ENCODE measurements at regions not wholly inside any gene's neighbourhood (a gene's known extent, or its start where the extent isn't known, plus 50 kb on each side); places are given as distances from the start of the nearest gene placed in this dataset.
A peak's percentile ranks its signal among the peaks of the same experiment; 100 is the strongest.

DNA sequence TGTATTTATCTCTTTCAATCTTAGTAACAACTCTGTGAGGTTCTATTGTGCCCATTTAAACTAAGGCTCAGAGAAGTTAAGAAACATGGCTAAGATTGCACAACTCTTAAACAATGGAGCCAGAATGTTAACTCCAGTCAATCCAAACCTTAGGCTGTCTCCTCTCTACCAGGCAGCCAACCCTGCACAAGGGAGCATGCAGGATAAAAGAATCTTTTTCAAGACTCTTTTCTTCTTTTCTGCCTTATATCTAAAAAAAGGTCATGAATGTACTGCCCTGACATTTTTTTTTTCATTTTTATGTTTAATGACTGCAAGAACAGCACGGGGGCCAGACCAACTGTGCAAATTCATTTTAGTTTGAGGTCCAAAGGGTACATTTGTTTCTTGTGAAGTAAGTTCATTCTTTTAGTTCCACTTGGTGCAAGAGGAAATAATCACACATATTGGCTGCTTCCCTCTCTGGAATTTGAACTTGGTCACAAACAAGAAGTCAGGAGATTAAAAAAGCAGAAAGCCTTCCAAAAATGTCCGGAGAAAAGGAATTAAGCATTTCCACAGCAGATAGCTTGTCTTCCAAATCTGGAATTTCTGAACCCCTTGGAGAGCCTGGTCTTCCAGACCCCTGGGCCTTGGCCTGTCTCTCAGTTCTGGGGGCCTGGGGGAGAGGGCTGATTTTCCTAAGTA, 96.0 kb upstream of the RIOK3 start:
- no peaks in the 10 kb centered on the region for H3K9me3 Mint-ChIP-seq
- H3K4me3 Mint-ChIP-seq: no peak overlapping the region
- peaks cover 14% of the 10 kb centered on the region for H3K4me1 Mint-ChIP-seq
- no peaks in the 10 kb centered on the region for H3K27me3 Mint-ChIP-seq
- no peak overlapping the region for H3K27ac Mint-ChIP-seq
- H3K36me3 Mint-ChIP-seq (ENCODE audit: low read depth): peaks cover 14% of the 10 kb centered on the region
- no peak for ATAC-seq (replicated peaks)

DNA sequence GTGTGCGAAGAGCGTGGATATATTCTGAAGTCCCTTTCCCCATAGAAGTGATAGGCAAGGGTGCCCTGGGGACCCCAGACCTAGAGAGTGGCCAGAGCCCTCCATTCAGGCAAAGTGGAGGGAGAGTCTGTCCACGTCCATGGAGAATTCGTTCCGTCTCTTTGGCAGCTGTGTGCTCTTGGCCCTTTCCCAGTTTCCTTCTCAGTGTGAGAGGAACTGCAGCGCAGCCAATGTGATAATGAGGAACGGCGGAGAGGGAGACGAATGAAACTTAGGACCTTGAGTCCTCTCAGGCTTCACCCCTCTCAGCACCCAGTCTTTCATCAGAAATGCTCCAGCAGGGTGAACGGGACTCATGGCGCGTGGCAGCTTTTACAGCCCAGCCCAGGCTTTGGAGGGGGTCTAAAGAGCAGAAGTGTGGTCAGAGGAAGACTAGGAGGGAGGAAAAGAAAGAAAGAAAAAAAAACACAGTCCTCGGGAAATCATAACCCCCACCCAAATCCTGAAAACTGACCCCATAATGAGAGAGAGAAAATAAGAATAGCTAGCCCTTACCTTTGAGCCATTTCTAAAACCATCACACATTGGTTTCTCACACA, 95.0 kb upstream of the RIOK3 start:
- H3K27me3 Mint-ChIP-seq: no peaks in the 10 kb centered on the region
- ATAC-seq (replicated peaks): no peak
- peak overlapping the region; percentile 33 for H3K4me3 Mint-ChIP-seq
- H3K27ac Mint-ChIP-seq: no peak overlapping the region
- H3K9me3 Mint-ChIP-seq: no peaks in the 10 kb centered on the region
- peaks cover 5% of the 10 kb centered on the region for H3K36me3 Mint-ChIP-seq (ENCODE audit: low read depth)
- peaks cover 14% of the 10 kb centered on the region for H3K4me1 Mint-ChIP-seq

DNA sequence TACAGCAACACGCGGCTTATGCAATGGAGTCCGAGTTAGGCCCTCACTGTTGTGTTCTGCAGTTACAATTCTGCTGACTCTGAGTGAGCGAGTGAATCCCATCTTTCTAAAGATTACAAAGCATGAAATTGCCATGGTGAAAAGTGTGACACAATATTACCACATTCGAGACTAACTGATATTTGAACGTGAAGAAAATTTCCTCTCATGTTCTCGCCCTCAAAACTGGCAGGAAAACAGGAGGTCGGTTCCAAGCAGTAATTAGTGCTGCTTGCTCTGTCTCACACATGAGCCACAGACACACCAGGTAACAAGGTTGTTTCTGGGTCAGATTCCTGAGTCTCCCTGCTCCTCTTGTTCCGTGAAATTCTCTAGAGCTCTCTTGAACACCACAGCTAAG, 93.7 kb upstream of the RIOK3 start:
- no peaks in the 10 kb centered on the region for H3K9me3 Mint-ChIP-seq
- ATAC-seq (replicated peaks): no peak
- H3K27me3 Mint-ChIP-seq: no peaks in the 10 kb centered on the region
- no peak overlapping the region for H3K27ac Mint-ChIP-seq
- H3K36me3 Mint-ChIP-seq (ENCODE audit: low read depth): peaks cover 4% of the 10 kb centered on the region
- H3K4me3 Mint-ChIP-seq: no peak overlapping the region
- peaks cover 14% of the 10 kb centered on the region for H3K4me1 Mint-ChIP-seq

DNA sequence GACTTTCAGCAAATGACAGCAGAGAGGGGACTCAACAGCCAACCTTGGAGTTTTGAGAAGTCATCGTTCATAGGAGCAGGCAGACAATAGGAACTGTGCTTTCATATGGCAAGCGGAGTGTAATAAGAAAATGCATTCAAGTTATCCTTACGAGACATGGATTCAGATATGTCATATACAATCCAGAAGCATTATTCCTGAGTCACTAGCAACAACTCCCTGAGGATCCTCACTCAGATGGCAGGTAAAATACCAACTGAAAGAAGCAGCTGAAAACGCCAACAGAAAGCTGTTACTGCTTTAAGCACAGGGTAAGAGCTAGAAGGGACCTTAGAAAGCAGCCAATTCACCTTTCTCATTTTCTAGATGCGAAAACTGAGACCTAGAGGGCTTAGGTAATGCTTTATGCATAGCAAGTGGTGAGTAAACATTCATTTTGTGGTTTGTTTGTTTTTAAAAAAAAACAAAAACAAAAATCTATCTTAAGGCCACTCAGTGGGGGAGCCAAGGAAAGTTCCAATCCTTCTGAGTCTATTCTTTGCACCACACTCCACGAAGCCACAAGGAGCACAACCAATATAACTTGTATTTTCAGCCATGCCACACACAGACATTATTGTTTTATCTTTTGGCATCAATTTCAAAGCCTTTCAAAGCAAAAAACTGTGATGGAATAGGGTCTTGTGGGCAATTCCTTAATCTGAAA, 89.1 kb upstream of the RIOK3 start:
- Mint-ChIP-seq H3K4me1 (no peaks in the 10 kb centered on the region), H3K27me3 (no peaks in the 10 kb centered on the region), H3K27ac (no peak overlapping the region), H3K36me3 (ENCODE audit: low read depth) (no peaks in the 10 kb centered on the region), H3K4me3 (no peak overlapping the region), H3K9me3 (no peaks in the 10 kb centered on the region)
- ATAC-seq (replicated peaks): no peak

DNA sequence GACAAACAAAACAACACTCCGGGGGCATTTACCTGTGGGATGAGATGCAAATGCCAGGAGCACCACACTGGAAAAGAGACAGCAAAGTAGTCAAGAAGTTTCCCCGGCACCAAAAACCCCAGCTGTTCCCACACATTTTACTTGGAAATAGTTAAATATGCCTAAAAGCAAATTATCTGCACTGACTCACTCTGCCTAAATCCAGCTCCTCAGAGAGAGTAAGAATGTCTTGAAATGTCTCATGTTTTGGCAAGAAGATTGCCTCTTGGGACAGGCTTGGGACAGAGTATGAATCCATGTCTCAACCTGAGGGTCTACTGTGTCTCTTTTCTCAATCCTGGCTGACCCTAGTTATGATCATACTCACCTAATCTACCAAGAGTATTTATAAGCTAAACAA, 87.5 kb upstream of the RIOK3 start:
- Mint-ChIP-seq H3K4me1 (no peaks in the 10 kb centered on the region), H3K36me3 (ENCODE audit: low read depth) (no peaks in the 10 kb centered on the region), H3K27ac (no peak overlapping the region), H3K27me3 (no peaks in the 10 kb centered on the region), H3K9me3 (no peaks in the 10 kb centered on the region), H3K4me3 (no peak overlapping the region)
- ATAC-seq (replicated peaks): no peak

DNA sequence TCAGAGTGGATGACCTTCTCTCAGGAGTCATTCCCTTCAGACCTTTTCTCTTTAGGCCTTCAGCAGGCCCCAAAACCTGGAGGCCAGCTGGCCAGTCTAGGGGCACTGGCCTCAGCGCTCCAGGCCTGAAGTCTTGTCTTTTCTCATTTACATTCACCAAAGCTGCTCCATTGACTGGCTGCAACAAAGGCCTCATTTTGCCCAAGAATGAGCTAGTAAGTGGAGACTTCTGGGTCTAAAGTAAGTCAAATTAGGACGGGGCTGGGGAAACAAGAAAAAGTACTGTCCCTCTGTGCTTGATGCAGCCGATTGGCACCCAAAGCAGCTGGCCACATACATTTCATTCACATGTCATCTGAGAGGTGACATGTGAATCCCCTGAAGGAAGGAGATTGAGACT, 83.8 kb upstream of the RIOK3 start:
- Mint-ChIP-seq H3K27me3 (no peaks in the 10 kb centered on the region), H3K9me3 (no peaks in the 10 kb centered on the region), H3K27ac (no peak overlapping the region), H3K36me3 (ENCODE audit: low read depth) (no peaks in the 10 kb centered on the region), H3K4me1 (no peaks in the 10 kb centered on the region), H3K4me3 (no peak overlapping the region)
- ATAC-seq (replicated peaks): no peak

DNA sequence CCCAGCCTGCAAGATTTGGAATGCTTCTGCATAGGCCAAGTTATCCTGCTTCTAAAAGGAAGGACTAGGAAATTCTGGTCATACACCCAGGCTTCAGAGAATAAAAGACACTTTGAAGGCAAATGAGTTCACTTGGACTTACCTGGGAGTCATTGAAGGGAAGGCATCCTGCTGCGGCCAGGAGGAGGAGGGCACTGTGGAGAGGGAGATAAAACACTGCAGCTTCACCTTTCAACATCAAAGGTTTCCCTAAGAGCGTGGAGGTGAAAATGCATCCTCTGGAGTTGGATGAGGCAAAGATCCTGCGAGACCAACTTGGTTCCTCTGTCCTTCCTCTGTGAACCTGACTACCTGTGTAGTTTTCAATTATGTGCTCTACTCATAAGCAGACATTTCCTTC, 79.5 kb upstream of the RIOK3 start:
- Mint-ChIP-seq H3K4me1 (peaks cover 9% of the 10 kb centered on the region), H3K36me3 (ENCODE audit: low read depth) (no peaks in the 10 kb centered on the region), H3K27ac (no peak overlapping the region), H3K9me3 (no peaks in the 10 kb centered on the region), H3K27me3 (no peaks in the 10 kb centered on the region), H3K4me3 (no peak overlapping the region)
- ATAC-seq (replicated peaks): no peak

DNA sequence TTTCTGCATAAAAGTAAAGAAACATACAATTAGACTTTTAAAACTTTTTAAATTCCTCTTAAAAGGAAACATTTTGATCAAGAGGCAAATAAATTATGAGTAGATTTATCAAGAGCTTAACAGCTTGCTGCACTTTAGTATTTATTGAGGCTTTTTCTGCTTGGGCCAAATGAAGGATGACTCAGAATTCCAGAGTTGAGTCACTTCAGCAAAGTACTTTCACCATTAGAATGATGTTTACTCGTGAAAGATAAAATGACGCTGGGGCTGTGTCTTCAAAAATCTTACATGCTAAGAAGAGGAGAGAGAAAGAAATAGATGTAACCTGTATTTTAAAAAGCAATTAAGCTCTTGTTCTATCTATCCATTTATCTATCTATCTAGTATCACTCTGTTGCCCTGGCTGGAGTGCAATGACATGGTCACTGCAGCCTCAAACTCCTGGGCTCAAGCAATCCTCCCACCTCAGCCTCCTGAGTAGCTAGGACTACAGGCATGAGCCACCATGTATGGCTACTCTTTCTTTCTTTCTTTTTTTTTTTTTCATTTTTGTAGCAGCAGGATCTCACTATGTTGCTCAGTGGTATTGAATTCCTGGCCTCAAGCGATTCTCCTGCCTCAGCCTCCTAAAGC, 75.3 kb upstream of the RIOK3 start:
- H3K36me3 Mint-ChIP-seq (ENCODE audit: low read depth): no peaks in the 10 kb centered on the region
- peak overlapping the region; percentile 2 for H3K4me3 Mint-ChIP-seq
- H3K27me3 Mint-ChIP-seq: no peaks in the 10 kb centered on the region
- H3K27ac Mint-ChIP-seq: peak overlapping the region; percentile 25
- no peaks in the 10 kb centered on the region for H3K9me3 Mint-ChIP-seq
- peaks cover 9% of the 10 kb centered on the region for H3K4me1 Mint-ChIP-seq
- ATAC-seq (replicated peaks): peak; percentile 87

DNA sequence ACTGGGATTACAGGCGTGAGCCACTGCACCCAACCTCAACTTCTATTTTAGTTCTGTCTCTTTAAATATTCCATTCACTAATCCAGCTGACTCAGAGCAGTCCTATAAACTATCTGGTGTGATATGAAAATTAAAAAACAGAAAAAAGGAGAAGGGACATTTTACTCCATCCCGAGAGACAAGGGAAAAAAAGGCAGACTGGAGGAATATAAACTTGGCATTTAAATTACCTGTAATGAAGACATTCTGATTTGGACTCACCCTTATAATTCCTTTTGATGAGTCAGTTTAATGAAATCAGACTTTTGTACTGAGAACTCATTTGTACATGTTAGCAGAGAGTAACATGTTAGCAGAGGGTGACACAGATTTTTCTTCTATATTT, 74.8 kb upstream of the RIOK3 start:
- Mint-ChIP-seq H3K36me3 (ENCODE audit: low read depth) (no peaks in the 10 kb centered on the region), H3K4me1 (peaks cover 9% of the 10 kb centered on the region), H3K27ac (peak overlapping the region; percentile 25), H3K9me3 (no peaks in the 10 kb centered on the region), H3K27me3 (no peaks in the 10 kb centered on the region), H3K4me3 (no peak overlapping the region)
- ATAC-seq (replicated peaks): no peak

DNA sequence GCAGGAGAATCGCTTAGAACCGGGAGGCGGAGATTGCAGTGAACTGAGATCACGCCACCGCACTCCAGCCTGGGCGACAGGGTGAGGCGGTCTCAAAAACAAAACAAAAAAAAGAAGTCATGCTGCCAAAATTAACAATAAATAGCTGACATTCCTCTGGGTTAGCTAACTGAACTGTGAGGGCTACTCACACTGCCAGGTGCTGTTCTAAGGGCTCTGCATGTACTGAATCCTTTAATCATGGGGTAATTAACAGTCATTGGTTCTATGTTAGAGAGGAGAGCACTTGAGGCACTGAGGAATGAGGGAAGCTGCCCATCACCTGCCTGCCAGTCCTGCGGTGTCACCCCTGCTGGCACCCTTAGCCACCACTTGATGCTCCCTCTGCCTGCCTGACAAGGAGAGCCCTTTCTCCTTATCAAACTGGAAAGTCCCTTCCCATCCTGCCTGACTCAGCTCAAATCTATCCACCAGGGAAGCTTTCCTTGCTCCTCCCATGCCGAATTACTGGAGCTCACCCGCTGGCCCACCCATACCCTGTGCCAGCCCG, 73.0 kb upstream of the RIOK3 start:
- no peaks in the 10 kb centered on the region for H3K36me3 Mint-ChIP-seq (ENCODE audit: low read depth)
- H3K9me3 Mint-ChIP-seq: no peaks in the 10 kb centered on the region
- no peak overlapping the region for H3K4me3 Mint-ChIP-seq
- H3K27me3 Mint-ChIP-seq: no peaks in the 10 kb centered on the region
- peaks cover 9% of the 10 kb centered on the region for H3K4me1 Mint-ChIP-seq
- ATAC-seq (replicated peaks): no peak
- no peak overlapping the region for H3K27ac Mint-ChIP-seq

DNA sequence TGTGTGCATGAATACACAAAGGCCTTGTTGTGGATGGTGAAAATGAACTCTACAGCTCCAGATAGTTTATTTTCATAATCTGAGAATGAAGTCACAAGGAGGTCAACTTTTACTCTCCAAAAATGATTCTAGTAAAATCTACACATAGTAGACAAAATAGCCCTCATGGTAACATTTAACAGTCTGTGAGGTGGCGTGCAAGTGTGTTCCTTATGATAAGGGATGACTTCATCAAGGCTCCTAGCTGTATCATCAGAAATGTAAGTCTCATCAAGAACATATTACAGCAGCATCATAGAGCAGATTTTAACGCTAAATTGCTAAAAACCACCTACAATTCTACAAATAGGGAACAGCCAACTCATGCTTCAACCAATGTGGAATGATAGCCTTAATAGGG, 72.3 kb upstream of the RIOK3 start:
- no peaks in the 10 kb centered on the region for H3K9me3 Mint-ChIP-seq
- H3K27me3 Mint-ChIP-seq: no peaks in the 10 kb centered on the region
- no peak for ATAC-seq (replicated peaks)
- H3K36me3 Mint-ChIP-seq (ENCODE audit: low read depth): no peaks in the 10 kb centered on the region
- peaks cover 9% of the 10 kb centered on the region for H3K4me1 Mint-ChIP-seq
- H3K4me3 Mint-ChIP-seq: no peak overlapping the region
- no peak overlapping the region for H3K27ac Mint-ChIP-seq

DNA sequence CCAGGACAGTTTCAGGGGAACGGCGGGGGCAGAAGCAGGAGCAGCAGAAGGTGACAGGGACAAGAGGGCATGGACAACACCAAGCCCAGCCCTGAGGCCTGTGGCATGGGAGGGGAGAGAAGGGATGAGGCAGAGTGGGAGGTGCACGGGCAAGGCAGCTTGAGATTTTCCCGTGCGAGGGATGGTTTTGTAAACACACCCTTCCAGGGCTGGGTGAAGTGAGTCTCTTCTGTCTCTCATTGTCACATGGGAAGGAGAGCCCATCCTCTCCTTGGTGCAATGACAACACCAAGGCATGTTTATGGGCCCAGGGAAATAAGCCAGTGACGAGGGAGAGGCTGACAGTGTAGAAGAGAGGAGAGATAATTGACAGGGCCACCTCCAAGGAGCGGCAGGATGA, 69.6 kb upstream of the RIOK3 start:
- ATAC-seq (replicated peaks): no peak
- no peaks in the 10 kb centered on the region for H3K27me3 Mint-ChIP-seq
- H3K4me1 Mint-ChIP-seq: no peaks in the 10 kb centered on the region
- H3K9me3 Mint-ChIP-seq: no peaks in the 10 kb centered on the region
- no peaks in the 10 kb centered on the region for H3K36me3 Mint-ChIP-seq (ENCODE audit: low read depth)
- peak overlapping the region; percentile 34 for H3K27ac Mint-ChIP-seq
- H3K4me3 Mint-ChIP-seq: no peak overlapping the region

DNA sequence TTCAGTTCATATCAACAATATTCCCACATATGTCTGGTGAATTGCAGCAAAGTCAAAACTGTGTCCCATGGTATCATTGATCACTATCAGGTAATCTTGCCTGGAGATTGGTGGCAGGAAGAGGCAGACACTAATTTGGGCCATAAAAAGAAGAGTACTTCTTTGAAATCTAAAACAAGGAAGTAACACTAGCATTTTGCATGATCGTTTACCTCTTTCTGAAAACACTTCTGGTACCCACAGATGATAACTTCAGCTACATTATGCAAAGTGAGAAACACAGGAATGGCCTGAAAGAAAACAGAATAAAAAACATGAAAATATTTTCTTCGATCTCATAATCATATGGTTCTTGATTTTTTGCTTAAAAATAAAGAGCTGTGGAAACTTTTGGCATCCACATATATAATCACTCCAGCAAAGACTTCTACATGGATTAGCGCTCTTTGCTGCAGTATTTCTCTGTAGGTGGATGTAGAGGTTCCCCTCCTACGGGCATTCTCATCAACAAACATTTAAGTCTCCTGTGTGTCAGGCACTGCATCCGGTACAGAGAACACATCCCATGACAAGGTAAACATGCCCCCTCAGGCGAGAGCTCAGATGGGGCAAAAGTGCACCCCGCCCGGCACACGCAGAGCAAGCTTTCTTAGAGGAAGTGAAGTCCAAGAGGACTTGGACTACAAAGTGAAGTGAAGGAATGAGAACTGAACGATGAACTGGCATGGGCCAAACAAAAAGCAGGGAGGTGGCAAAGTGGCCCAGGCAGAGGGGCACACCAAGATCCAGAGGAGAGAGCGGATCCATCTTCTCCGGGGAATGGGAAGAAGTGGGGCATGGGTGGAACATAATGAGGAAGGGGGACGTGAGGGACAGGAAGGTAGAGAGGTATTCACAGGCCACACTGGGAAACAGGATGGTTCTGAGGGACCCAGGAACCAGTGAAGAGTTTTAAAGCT, 68.0 kb upstream of the RIOK3 start:
- ATAC-seq (replicated peaks): no peak
- Mint-ChIP-seq H3K9me3 (no peaks in the 10 kb centered on the region), H3K27ac (no peak overlapping the region), H3K4me1 (no peaks in the 10 kb centered on the region), H3K4me3 (no peak overlapping the region), H3K36me3 (ENCODE audit: low read depth) (no peaks in the 10 kb centered on the region), H3K27me3 (no peaks in the 10 kb centered on the region)

DNA sequence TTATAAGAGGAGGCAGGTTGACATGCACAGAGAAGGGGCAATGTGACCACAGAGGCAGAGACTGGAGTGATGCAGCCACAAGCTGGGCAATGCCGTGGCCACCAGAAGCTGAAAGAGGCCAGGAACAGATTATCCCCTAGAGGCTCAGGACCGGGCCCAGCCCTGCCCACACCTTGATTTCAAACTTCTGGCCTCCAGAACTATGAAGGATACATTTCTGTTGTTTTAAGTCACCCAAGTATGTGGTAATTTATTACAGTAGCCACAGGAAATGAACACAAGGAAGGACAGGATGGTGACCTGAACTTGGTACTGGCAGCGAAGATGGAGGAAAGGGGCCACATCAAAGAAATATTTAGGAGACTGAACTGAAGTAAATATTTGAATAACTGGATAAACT, 66.8 kb upstream of the RIOK3 start:
- Mint-ChIP-seq H3K36me3 (ENCODE audit: low read depth) (no peaks in the 10 kb centered on the region), H3K27ac (no peak overlapping the region), H3K27me3 (no peaks in the 10 kb centered on the region), H3K4me1 (no peaks in the 10 kb centered on the region), H3K9me3 (no peaks in the 10 kb centered on the region), H3K4me3 (no peak overlapping the region)
- no peak for ATAC-seq (replicated peaks)

Data from activated T-helper 17 cell treated with anti-CD3 and anti-CD28 coated beads, Interleukin-2, amount 50 U/mL, for 72 hours (primary cell).